Left renal cortex interstitium (tissue), 4 donors: ENCODE measurements at regions not wholly inside any gene's neighbourhood (a gene's known extent, or its start where the extent isn't known, plus 50 kb on each side); places are given as distances from the start of the nearest gene placed in this dataset.
A peak's percentile ranks its signal among the peaks of the same experiment; 100 is the strongest.

Experiments used
- DNase-seq, 4 donors: peaks; one replicate each; pipeline ENCODE4 v3.0.0-alpha.2; 2013; ENCODE audit warnings: low read depth in 4 of 4, low spot score in 2 of 4, missing footprints in 1 of 4

DNA sequence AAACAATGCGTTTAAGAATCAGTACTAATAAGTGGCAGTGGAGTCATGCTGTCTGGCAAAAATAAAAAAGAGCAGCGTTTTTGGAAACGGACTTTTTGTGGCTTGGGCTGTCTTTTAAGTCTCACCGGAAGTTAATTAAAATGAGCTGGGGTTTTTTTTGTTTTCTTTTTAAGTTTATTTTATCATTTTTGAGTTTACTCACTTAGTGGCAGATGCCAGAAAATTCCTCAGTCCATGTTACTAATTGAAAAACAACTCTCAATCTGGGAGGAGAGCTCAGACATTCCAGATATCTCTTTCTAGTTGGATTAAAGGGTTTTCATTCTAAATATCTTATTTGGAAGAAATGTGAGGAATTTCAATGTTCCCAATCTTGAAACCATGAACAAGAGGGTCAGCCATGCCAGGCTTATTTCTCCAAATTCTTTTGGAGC, 133.8 kb upstream of the AGR3 start:
- DNase-seq, result no peak

DNA sequence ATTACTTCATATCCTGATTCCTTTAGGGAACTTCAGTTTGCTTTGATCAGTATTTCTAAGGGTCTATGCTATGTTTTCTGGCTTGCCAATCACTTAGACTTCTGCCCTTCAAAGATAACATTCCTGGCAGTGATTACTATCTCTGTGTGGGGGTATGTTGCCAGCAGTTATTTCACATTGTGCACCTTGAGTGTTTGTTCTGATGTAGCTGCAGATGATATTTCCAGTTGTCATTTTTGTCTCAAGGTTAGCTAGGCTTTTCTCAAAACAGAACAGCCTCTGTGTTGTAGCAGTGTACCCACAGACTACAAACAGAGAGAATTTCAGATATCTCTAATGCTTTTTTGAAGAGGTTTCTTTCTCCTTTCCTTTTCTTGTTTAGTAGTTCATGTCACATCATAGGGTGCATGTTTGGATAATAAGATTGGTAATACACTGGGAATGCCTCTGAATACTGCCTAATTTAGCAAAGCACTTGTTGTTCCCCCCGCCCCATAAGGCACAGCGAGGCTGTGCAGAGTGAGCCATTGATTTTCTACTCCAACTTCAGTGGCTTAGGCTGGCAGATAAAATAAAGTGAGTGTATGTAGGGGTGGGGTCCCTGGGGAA, 134.7 kb upstream of the AGR3 start:
- DNase-seq, result no peak

DNA sequence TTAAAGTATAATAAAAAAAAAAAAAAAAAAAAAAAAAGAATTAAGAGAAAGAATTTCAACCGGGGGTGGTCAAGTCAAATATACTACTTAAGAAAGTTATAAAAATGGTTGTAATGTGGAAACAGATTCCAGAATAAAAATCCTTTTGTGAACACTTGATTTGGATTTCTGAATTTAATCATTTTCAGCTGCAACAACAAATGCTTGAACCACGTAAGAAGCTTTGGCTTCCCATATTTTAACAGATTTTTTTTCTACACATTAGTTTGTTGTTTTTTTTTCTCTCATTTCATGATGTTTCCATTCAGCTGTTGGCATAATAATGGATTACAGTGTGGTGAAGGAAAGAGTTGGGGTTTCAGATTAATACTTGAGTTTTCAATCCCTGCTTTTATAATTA, 137.3 kb upstream of the AGR3 start:
- no peak for DNase-seq

DNA sequence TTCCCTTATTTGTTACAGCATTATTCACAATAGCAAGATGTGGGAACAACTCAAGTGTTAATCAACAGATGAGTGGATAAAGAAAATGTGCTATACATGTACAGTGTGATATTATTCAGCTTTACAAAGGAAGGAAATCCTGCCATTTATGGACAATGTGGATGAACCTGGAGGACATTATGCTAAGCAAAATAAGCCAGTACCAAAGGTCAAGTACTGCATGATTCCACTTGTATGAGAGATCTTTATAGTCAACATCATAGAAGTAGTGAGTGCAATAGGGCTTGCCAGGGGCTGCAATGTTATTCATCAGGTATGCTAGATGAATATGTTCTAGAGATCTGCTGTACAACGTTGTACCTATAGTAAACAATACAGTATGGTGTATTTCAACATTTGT, 138.5 kb upstream of the AGR3 start:
- DNase-seq, result no peak

DNA sequence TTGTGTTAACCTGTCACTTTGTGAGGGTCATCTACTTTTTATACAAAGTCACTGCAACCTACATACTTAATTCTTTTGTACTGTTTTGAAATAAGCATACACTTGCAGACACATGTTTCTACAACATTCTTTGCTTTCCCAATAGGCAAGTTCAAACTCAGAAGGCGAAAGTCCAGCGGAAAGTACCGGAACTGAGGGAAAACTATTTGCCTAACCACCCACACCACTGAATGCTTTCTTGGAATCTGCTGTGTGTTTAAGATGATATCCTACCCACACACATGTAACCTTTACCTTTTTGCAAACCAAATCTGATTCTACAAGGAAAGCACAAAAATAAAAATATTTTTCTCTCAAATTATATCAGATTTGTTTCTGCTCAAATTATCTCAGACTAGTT, 139.4 kb upstream of the AGR3 start:
- DNase-seq, result no peak

- no peak for DNase-seq
These were observed 141.1 kb upstream of the AGR3 start for GRCh38 chr7:17022920-17023319.

- no peak for DNase-seq
These were observed 144.5 kb upstream of the AGR3 start for GRCh38 chr7:17026269-17026668.

- DNase-seq, result no peak
These were observed 145.5 kb upstream of the AGR3 start for GRCh38 chr7:17027143-17027788.

DNA sequence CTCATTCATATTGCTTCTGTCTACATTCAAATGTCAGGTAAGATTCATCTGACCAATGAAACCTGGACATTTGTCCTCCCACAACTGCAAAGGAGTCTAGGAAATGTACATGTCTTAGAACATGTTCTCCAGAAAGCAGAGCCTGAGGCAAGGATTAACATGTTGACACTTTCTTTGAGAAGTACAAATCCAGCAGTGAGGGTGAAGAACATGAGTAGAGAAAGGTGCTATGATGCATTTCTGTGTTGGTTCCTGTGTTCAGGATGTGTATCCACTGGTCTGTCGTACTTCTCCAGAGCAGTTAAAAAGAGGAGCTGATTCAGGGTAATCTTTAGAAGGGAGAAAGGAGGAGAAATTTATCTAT, 146.0 kb upstream of the AGR3 start:
- no peak for DNase-seq

GRCh38 chr7:17029150-17029549, 147.4 kb upstream of the AGR3 start:
- DNase-seq, result no peak

DNA sequence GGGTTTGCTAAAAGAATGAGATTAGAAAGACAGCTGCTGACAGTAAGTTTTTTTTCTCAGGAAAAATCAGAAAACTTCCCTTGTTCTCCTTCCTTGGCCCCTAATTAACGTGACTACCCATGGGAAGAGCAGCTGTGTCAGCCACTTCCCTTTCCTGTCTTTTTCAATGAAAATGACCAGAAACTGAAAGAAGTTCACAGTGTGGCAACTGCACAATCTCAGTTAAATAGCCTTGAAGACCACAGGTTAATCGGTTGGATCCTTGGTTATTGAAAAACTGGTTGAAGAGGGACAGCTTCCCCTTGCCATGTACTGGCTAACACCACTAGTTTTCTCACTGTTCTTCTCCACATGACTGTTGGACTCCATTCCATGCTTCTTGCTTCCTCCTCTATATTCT, 148.8 kb upstream of the AGR3 start:
- DNase-seq, result no peak

DNA sequence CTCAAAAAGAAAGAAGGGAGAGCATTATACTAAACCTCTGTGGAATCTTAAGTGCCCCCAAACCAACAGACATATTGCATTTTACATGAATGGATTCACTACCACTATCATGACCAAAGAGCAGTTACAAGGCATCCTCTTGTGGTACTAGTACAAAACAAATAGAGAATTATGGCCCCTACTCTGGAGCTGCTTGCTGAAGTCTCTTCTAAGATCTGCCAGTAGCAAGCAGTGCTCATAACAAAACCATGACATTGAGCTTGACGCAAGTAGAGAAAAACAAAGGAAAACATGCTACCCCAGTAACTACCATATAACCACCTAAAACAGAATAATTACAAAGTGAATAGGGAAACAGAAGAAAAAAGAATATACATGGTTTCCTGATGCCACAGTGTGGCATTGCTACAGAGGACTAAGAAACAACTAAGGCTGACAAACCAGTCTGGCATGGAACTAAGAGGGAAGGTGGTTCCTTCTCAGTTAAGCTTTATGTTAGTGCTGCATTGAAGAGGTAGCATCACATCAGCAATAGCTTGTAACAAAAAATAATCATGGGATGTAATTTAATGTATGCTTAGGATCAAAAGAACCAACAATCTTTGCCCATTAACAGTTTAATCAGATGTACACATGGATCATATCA, 150.2 kb upstream of the AGR3 start:
- no peak for DNase-seq

DNA sequence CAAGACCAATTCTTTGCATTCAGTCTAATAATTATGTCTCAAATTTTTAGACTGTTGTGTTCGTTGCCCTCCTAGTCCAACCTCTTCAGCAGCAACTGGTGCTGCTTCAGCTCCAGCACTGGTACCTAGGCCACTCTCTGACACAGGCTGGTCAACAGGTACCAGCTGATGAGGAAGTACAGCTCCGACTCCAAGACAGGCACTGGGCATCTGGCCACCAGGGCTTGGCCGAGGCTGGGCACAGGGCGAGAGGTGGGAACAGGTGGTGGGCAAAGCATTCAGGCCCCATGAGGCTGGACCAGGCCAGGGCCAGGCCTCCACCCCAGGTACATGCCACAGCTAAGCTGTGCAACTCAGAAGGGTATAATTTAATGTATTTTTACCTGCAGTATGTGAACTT, 151.5 kb upstream of the AGR3 start:
- DNase-seq, result no peak

DNA sequence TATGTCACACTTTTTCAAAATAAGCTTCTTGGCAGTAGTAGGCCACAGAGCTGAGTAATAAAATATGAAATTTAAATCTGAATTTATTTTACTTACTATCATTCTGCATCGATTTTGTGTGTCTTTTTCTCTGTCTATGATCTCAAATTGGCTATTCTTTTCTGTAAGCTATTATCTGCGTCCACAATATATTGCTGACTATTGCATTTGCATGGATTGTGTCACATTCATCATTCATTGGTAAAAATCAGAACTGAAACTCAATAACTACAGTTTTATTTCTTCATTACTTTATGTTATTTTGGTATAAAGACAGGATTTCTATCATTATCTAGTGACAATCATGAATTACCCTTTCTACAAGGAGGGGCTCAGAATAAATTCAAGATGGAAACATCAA, 154.8 kb upstream of the AGR3 start:
- DNase-seq, result no peak

- no peak for DNase-seq
These were observed 155.6 kb upstream of the AGR3 start for GRCh38 chr7:17037356-17037755.

GRCh38 chr7:17038160-17038782, 156.5 kb upstream of the AGR3 start:
- DNase-seq, result no peak

DNA sequence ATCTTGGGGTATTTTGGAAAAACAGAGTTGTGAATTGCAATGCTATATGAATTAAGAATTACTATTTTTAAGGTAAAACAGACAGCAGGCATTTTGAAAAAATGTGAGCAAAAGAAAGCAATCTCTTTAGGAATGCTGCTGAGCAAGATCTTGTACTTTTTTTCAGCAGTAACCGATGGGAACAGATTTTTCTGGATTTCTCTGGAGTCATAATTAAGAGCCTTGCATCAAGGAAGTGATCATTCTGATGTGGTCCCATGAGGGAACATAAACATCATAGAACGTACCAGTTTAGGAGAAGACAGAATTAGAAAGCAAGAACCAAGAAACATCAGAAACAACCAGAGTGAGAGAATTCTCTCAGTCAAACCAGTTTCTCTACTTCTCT, 157.0 kb upstream of the AGR3 start:
- DNase-seq, result no peak

- no peak for DNase-seq
These were observed 157.6 kb upstream of the AGR3 start for GRCh38 chr7:17039372-17039771.

GRCh38 chr7:17040716-17041115, 158.9 kb upstream of the AGR3 start:
- DNase-seq, result no peak

DNA sequence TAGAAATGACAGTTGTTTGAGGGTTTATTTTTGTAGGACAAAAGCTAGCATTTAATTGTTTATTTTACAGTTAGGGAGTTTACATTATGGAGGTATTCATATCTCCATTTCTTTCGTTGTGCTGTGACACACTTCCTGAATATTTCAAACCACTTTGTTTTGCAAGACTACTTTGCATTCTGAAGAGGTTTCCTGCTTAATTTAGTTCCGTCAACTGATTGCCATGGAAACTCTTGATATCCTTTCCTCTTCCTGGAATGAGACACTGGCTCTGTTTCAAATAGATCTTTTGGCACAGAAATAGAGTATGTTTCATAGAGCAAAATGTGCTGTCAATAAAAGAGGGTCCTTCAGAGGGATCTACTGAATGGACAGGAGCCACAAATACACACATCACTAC, 159.5 kb upstream of the AGR3 start:
- DNase-seq, result peak in 1 of 4 donors; percentile 9

DNA sequence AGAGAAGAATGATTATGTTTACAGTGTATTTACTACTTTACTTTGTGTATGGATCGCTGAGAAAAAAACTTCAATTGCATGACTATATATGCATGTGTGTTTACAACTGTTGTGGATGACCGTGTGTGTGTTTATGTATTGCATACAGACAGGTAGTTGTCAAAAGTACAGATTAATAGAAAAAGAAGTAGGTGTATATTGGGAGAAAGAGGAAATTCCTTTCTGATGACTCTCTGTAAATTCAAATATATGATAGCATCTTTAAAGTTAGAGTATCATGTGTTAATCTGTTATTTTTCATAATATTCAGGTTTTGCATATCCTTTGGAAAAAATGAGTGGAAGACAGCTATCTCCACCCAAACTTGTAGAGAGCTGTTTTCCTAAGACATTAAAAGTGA, 160.4 kb upstream of the AGR3 start:
- DNase-seq, result no peak
